Glomerular visceral epithelial cell (primary cell): ENCODE measurements at regions not wholly inside any gene's neighbourhood (a gene's known extent, or its start where the extent isn't known, plus 50 kb on each side); places are given as distances from the start of the nearest gene placed in this dataset.
"Not testable (repeated sequence)": the region's sequence is repeated elsewhere in the genome, so short reads cannot be mapped to it uniquely, and the experiment has no call there.

Experiments
- DNase-seq: peaks from one replicate; pipeline ENCODE4 v3.0.0-alpha.2; 2016; ENCODE audit errors: extremely low spot score

DNA sequence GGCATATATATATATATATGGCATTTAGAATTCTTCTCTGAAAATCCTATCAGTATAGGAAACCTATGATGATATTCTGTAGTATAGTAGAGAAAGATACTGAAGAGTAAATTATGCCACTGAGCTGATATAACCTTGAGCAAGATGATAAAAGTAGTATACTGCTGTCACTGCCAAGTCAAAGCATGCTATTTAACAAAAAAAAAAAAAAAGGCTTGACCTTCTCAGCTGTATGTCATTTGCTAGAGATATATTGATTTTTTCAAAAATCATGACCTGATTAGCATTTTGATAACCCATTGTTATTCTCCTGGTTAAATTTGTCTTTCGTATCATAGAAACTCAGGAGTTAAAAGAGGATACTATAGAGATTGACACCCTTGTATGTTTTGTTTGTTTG, 299.4 kb downstream of the ADAMTS20 start:
- DNase-seq = no peak

DNA sequence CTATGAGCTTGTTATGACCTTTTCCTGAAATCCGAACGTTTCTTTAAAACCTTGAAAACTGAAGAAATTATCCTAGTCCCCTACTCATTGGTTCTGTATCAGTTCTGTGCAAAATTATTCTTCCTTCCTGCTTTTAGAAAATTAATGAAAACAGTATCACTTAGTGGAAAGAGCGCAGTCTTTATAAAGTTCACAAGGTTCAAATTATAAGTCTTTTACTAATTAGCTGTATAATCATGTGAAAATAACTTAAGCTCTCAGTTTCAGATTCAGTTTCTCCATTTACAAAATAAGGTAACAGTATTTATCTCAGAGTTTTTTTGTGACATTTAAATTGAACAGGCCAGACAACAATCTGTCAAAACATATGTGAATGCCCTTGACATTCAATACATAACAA, 306.1 kb downstream of the ADAMTS20 start:
- DNase-seq = no peak

DNA sequence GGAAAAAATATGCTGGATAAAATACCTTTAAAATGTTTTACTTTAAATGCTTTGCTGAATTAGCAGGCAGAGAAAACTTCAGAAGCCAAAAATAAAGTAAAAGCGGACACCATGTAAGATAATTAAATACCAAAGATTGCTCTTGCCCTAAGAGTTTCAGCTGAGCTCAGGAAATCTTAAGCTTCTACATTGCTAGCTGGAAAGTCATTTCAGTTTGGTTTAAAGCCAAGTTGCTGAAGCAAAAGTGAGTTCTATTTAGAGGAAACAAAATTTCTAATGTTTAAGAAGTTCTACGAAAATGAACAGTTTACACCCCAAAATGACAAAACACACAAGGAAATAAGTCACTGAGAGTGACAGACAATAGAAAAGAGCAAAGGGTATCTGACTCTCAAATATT, 310.0 kb downstream of the ADAMTS20 start:
- no peak for DNase-seq

DNA sequence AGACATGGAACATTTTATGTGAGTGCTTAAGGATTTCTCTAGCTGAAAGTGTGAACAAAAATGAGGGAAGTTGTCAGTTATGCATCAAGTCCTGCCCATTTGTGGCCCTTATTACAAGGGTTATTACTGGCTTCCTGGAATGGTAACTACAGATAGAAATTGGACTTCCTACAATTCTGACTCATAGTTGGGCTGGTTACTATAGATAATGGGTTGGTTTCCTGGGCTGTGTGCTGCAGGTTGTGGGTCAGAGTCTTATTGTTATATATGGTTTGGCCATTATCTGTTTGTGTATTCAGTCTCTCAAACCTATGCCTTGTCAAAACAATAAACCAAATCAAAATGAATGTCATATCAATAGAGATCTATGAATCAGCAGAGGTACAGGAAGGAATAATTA, 313.7 kb downstream of the ADAMTS20 start:
- DNase-seq = no peak

DNA sequence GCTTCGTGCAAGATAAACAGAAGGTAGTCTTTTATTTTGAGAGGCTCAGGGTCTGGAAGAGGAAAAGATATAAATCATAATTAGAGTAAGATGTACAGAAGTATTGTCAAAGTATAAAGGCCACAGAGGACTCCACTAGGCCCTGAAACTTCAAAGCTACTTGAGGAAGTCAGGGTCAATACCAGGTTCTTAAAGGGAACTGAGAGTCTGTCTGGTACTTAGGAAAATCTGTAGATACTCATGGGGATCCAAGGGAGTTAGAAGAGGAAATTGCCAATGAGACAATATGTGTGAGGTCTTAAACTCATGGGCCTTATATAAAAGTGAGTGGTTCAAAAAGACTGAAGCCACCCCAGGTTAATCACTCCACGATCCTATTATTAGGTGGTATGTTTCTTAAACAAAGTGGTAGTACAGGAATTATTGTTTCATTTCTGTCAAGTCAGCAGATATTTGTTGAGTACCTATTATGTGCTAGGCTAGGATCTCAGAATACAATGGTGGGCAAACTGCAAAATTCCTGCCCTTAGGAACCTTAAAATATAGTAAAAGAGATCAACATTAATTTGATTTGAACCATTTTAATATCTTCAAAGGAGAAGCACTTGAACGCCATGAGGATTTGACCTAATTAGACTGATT, 314.6 kb downstream of the ADAMTS20 start:
- no peak for DNase-seq

GRCh38 chr12:43235721-43236120, 316.3 kb downstream of the ADAMTS20 start:
- no peak for DNase-seq

DNA sequence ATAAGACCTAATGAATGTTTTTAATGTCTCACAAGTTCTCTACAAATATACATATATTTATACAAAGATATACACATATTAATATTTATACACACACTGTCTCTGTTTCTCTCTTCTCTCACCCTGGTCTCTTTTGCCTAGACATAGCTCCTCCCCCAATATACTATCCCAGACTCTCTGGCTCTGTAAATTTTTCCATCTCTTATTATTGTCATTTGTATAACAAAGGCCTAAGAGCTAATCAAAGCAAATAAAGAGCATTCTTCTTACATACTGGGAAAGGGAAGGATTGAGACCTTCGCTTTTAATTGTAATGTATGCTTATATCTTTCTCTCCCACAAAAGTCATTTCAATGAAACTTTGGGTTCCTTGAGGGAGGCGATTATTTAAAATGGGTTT, 318.1 kb downstream of the ADAMTS20 start:
- no peak for DNase-seq

- no peak for DNase-seq
Measured at GRCh38 chr12:43226151-43226550, 325.9 kb downstream of the ADAMTS20 start.

DNA sequence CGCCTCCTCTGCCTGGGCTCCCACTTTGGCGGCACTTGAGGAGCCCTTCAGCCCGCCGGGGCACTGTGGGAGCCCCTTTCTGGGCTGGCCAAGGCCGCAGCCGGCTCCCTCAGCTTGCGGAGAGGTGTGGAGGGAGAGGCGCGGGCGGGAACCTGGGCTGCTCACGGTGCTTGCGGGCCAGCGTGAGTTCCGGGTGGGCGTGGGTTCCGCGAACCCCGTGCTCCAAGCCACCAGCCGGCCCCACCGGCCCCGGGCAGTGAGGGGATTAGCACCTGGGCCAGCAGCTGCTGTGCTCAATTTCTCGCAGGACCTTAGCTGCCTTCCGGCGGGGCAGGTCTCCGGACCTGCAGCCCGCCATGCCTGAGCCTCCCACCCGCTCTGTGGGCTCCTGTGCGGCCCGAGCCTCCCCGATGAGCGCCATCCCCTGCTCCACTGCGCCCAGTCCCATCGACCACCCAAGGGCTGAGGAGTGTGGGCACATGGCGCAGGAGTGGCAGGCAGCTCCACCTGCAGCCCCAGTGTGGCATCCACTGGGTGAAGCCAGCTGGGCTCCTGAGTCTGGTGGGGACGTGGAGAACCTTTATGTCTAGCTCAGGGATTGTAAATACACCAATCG, 327.7 kb downstream of the ADAMTS20 start:
- DNase-seq = not testable (repeated sequence)

DNA sequence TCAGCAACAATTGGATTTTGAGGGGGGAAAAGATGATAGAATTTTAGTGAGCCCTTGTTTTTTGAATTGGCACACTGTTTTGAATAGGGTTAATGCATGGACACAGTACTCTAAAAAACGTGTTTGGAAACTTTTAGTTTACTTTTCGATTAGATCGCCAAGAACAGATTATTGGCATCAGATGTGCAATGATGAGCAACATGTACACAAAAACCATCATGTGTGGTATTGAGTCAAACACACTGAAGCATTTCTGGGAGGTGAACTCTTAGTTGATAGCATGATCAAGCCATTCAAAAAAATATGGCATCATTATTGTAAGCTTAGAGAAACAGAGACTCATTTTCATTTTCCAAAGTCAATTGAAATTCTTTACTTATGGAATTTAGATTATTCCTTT, 329.2 kb downstream of the ADAMTS20 start:
- no peak for DNase-seq

- no peak for DNase-seq
Measured at GRCh38 chr12:43221216-43221615, 330.8 kb downstream of the ADAMTS20 start.

- DNase-seq = no peak
Measured at GRCh38 chr12:43216490-43216889, 335.5 kb downstream of the ADAMTS20 start.

DNA sequence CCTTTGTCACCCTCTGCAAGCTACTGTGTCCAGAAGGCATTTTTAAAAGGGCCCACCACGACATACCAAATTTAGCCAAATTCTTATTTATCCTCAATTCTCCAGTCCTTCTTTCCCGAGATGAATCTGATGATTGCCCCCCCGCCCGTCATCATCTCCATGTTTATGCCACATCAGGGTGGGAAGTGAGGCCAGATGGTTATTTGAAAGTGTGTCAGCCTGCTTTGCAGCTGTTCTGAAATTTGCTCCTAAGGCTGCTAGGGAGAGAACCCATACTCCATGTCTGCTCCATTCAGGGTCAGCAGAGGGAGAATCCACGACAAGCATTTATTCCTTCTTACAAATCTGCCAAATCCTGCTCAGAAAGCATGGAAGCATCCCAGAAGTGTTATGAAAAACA, 337.8 kb downstream of the ADAMTS20 start:
- DNase-seq = no peak

DNA sequence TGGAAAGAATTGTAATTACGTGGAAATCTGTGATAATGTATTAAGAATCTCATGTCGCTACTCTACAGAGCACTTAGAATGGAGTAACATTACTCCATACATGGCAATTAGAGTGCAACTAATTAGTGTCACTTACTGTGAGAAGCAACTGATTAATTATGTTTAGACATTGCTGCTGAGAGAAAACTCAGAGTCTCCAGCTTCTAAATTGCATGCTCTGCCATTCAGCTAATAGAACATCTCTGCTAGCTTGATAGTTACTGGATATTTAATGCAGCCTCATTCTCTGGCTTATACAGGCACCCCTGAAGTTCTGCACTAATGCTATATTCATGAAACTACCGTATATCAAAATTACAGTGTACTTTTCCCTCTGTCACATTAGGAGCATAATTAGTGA, 338.4 kb downstream of the ADAMTS20 start:
- no peak for DNase-seq

GRCh38 chr12:43210485-43211192, 341.4 kb downstream of the ADAMTS20 start:
- DNase-seq = peak; percentile 69

GRCh38 chr12:43208627-43209026, 343.4 kb downstream of the ADAMTS20 start:
- peak; percentile 90 for DNase-seq

- DNase-seq = peak; percentile 85
Measured at GRCh38 chr12:43208221-43208620, 343.8 kb downstream of the ADAMTS20 start.

DNA sequence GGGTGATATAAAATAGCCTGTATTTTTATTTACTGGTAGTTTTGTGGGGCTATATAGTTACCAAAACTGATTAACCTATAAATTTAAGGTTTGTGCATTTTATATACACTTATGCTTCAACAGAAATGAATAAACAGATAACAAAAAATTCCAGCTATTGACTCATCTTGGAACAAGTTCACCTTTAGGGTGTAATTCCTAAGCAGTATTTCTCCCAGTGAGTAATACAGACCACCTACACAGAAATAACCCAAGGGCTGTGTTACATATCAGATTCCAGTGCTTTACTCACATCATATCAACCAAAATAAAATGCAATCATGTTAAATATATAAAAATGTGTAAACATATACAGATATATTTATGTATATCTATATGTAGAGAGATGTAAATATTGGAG, 345.6 kb downstream of the ADAMTS20 start:
- peak; percentile 28 for DNase-seq

GRCh38 chr12:43198608-43199007, 353.4 kb downstream of the ADAMTS20 start:
- DNase-seq = no peak

DNA sequence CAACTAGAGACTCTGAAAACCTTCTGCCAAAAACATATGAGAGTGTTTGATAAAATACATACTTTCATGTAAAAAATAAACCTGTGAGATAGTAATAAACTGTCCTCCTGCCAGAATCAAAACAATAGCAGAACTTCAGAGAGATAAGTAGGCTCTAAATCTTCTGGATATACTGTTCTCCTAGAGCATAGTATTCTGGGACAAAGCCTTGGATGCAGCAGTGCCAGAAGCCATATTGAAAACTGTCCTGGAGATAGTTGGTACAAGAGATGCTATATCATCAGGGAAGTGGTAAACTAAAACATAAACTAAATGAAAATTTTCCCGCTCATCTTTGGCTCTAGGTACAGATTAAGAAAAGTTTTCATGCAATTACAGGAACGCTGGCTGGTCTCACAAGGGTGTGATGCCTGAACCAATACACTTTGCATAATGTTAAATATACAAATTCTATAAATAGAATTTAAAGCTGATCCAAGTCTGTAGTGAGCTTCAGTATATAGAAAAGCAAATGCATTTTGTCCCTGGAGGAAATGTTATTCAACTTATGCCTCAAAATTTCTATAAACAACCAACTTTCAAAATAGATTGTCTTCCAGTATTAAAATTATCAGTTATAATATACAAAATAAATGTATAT, 355.6 kb downstream of the ADAMTS20 start:
- DNase-seq = no peak

DNA sequence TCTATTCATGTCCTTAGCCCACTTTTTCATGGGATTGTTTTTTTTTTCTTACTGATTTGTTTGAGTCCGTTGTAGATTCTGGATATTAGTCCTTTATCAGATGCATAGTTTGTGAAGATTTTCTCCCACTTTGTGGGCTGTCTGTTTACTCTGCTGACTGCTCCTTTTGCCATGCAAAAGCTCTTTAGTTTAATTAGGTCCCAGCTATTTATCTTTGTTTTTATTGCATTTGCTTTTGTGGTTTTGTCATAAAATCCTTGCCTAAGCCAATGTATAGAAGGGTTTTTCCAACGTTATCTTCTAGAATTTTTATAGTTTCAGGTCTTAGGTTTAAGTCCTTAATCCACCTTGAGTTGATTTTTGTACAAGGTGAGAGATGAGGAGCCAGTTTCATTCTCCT, 358.9 kb downstream of the ADAMTS20 start:
- not testable (repeated sequence) for DNase-seq

DNA sequence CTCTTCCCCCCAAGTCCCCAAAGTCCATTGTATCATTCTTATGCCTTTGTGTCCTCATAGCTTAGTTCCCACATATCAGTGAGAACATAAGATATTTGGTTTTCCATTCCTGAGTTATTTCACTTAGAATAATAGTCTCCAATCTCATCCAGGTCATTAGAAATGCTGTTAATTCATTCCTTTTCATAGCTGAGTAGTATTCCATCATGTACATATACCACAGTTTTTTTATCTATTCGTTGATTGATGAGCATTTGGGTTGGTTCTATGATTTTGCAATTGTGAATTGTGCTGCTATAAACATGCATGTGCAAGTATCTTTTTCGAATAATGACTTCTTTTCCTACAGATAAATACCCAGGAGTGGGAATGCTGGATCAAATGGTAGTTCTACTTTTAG, 359.6 kb downstream of the ADAMTS20 start:
- DNase-seq = not testable (repeated sequence)

DNA sequence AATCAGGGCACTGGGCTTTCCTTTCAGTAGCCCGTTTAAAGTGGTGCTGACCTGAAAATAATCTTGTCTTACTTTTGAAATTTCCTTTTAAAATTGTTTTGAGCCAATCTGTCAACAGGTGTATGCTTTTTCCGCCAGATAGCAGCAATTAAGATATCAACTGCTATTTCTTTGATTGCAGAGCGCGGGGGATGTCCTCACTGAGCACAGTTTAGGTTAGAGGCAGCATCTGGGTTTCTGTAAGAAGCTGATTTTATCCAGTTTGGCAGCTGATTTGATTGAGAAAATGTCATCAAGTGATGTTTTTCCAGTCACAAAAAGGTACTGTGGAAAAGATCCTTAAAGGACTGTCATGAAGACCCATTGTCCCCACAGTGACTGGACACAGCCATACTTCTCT, 371.8 kb downstream of the ADAMTS20 start:
- no peak for DNase-seq
